GM23248 (cell line): ENCODE measurements at regions not wholly inside any gene's neighbourhood (a gene's known extent, or its start where the extent isn't known, plus 50 kb on each side); places are given as distances from the start of the nearest gene placed in this dataset.
A peak's percentile ranks its signal among the peaks of the same experiment; 100 is the strongest.
"Not testable (repeated sequence)": the region's sequence is repeated elsewhere in the genome, so short reads cannot be mapped to it uniquely, and the experiment has no call there.

Source experiments
- DNase-seq: peaks from one replicate; pipeline ENCODE4 v3.0.0-alpha.2; 2015
- H2AFZ ChIP-seq: fragments of 200-600 bp; sonication (generic); 2 replicates; pipeline ENCODE4 v1.6.1; 2016; ENCODE audit warnings: antibody characterized with exemption
- H3F3A ChIP-seq: fragments of 200-600 bp; sonication (generic); 2 replicates; pipeline ENCODE4 v1.6.1; 2016; ENCODE audit warnings: mild to moderate bottlenecking, antibody characterized with exemption, mixed run types; ENCODE audit not compliant: insufficient read depth
- H3K27ac ChIP-seq: fragments of 200-600 bp; sonication (generic); 2 replicates; pipeline ENCODE4 v1.5.1; 2016; ENCODE audit warnings: mild to moderate bottlenecking
- H3K27me3 ChIP-seq: fragments of 200-600 bp; sonication (generic); replicated peaks from 2 replicates; pipeline ENCODE4 v1.6.1; 2016; ENCODE audit warnings: mild to moderate bottlenecking; ENCODE audit not compliant: insufficient read depth
- H3K36me3 ChIP-seq: fragments of 200-600 bp; sonication (generic); 2 replicates; pipeline ENCODE4 v1.6.1; 2016; ENCODE audit warnings: low read depth, mild to moderate bottlenecking
- H3K4me1 ChIP-seq: fragments of 200-600 bp; sonication (generic); 2 replicates; pipeline ENCODE4 v1.6.1; 2016; ENCODE audit warnings: mild to moderate bottlenecking; ENCODE audit not compliant: insufficient read depth
- H3K4me2 ChIP-seq: fragments of 200-600 bp; sonication (generic); one replicate; pipeline ENCODE4 v1.6.1; 2016; ENCODE audit warnings: mild to moderate bottlenecking; ENCODE audit not compliant: unreplicated experiment
- H3K4me3 ChIP-seq: fragments of 200-600 bp; sonication (generic); 2 replicates; pipeline ENCODE4 v1.5.1; 2016; ENCODE audit warnings: mild to moderate bottlenecking
- H3K79me2 ChIP-seq: fragments of 200-600 bp; sonication (generic); 2 replicates; pipeline ENCODE4 v1.6.1; 2016; ENCODE audit warnings: mild to moderate bottlenecking; ENCODE audit not compliant: insufficient read depth
- H3K9ac ChIP-seq: fragments of 200-600 bp; sonication (generic); 2 replicates; pipeline ENCODE4 v1.6.1; 2016; ENCODE audit warnings: mild to moderate bottlenecking
- H3K9me2 ChIP-seq: fragments of 200-600 bp; sonication (generic); 2 replicates; pipeline ENCODE4 v1.6.1; 2016; ENCODE audit warnings: mixed run types, mild to moderate bottlenecking, moderate library complexity; ENCODE audit not compliant: insufficient read depth
- H3K9me3 ChIP-seq: fragments of 200-600 bp; sonication (generic); one replicate; pipeline ENCODE4 v1.6.1; 2017; ENCODE audit warnings: low read depth
- H4K20me1 ChIP-seq: fragments of 200-600 bp; sonication (generic); 2 replicates; pipeline ENCODE4 v1.6.0; 2016; ENCODE audit not compliant: insufficient read depth
- EZH2 ChIP-seq: fragments of 200-600 bp; sonication (generic); IDR thresholded peaks from 2 replicates; pipeline ENCODE4 v1.6.1; 2018; ENCODE audit warnings: antibody characterized with exemption, mild to moderate bottlenecking; ENCODE audit not compliant: insufficient read depth, poor library complexity, severe bottlenecking
- EZH2phosphoT487 ChIP-seq: fragments of 200-600 bp; sonication (generic); IDR thresholded peaks from 2 replicates; pipeline ENCODE4 v1.6.1; 2018; ENCODE audit warnings: antibody characterized with exemption, moderate library complexity, mild to moderate bottlenecking, low read depth; ENCODE audit not compliant: insufficient read depth
- WGBS, 2 experiments: methylation state at CpG; one replicate each; pipeline ENCODE4 v1.1.6; 2015 to 2017; ENCODE audit warnings: low lambda C conversion rate in 2 of 2, low coverage in 1 of 2; ENCODE audit errors: missing lambda C conversion rate in 2 of 2; 5-methylcytosine and 5-hydroxymethylcytosine counted together
- in situ Hi-C: fragments of 300-500 bp; cut with MboI; formaldehyde crosslinking; loops from 2 replicates; pipeline ENCODE4 v1.15.0; 2020

DNA sequence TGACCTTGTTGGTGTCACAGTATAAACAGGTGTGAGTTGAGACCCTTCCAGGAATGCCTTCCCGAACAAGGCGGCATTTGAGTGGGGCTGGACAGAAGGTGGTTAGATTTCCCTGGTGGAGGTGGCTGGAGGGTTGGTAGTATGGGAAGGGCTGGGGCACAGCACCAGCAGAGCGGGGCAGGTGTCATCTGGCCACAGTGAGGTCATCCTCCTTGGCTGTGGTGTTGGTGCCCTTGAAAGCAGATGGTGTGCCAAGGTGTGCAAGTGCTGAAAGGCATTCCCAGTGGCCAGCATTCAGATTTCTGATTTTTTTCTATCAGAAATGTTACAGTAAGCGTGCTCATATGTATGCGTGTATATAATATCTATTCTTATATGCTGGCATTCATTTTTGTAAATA is 126.6 kb downstream of the LAT start:
- Histone ChIP-seq H3K4me2 (no peak overlapping the region), H3K9ac (no peak overlapping the region), H3K27ac (no peak overlapping the region), H3F3A (peaks cover 10% of the 10 kb centered on the region; the same call in 1 of the 2 replicates), H3K4me3 (no peak overlapping the region), H3K36me3 (no peaks in the 10 kb centered on the region), H3K4me1 (no peaks in the 10 kb centered on the region; the same call in 1 of the 2 replicates), H3K27me3 (no peaks in the 10 kb centered on the region), H2AFZ (no peak overlapping the region), H3K9me2 (no peaks in the 10 kb centered on the region), H4K20me1 (no peaks in the 10 kb centered on the region), H3K9me3 (no peaks in the 10 kb centered on the region), H3K79me2 (no peaks in the 10 kb centered on the region)
- in situ Hi-C loops = no loop called here
- WGBS, 2 experiments = 96 to 98% methylated on average over 5 of the region's 5 CpGs
- no peak for TF ChIP-seq EZH2
- TF ChIP-seq EZH2phosphoT487 = no peak
- no peak for DNase-seq

DNA sequence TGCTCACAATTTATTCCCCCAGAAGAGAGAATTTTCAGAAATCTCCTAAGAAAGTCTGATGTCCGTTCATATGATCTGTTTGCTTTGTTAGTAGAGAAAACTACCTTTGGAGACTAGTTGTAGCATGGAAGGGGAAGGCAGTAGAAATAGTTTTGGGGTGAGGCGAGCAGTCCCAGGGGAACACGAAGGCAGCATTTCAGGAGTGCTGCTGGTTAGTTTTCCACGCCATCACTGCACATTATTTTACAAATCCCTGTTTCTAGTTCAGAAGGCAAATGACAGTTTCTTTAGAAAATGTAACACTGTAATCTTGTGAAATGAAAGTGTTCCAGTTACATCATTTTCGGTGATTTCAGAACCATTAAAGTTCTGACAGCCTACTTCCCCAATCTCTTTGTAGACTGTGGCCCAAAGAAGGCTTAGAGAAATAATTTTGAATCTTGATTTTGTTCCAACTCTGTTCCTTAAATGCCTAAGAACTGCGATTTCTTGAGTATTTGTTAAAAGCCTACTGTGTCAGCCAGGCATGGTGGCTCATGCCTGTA is 123.8 kb downstream of the LAT start:
- in situ Hi-C loops, H3K9me2 ChIP-seq, H3K4me1 ChIP-seq, H3F3A ChIP-seq, H3K9me3 ChIP-seq, H3K79me2 ChIP-seq, H3K27me3 ChIP-seq, H4K20me1 ChIP-seq, H3K36me3 ChIP-seq: not testable (repeated sequence)
- WGBS, 2 experiments = 29% methylated on average over 5 to 6 of the region's 6 CpGs
- H3K4me3 ChIP-seq = 0 out of 2 replicates have a peak overlapping the region, but pooled peaks have one; percentile 20
- H3K9ac ChIP-seq = peak overlapping the region; percentile 54
- peak overlapping the region; percentile 68 for H2AFZ ChIP-seq
- peak overlapping the region; percentile 46 for H3K4me2 ChIP-seq
- H3K27ac ChIP-seq = peak overlapping the region; percentile 62
- peak; percentile 32 for DNase-seq

DNA sequence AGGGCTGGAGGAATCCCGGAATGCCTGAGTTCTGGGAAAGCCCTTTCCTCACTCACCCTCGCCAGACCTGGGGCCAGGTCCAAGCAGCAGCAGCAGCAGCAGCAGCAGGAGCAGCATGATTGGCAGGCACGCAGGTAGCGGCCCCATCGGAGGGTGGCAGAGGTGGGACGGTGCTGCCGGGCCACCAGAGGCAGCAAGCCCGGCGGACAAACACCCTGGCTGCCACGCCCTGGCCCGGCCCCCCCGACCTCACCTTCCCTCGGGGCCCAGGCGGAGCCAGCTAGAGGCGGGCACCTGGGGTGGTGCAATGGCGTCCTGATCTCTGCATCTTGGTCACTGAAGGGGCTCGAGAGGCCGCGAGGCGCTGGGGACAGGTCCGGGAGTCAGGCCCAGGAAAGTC is 122.4 kb downstream of the LAT start:
- DNase-seq = no peak
- Histone ChIP-seq H3K9ac (no peak overlapping the region), H3K4me2 (no peak overlapping the region), H3K36me3 (no peaks in the 10 kb centered on the region), H3K9me2 (no peaks in the 10 kb centered on the region), H3K4me3 (no peak overlapping the region), H2AFZ (no peak overlapping the region), H3K27me3 (no peaks in the 10 kb centered on the region), H4K20me1 (no peaks in the 10 kb centered on the region), H3K79me2 (no peaks in the 10 kb centered on the region), H3K9me3 (no peaks in the 10 kb centered on the region), H3F3A (peaks cover 10% of the 10 kb centered on the region; the same call in 1 of the 2 replicates), H3K4me1 (no peaks in the 10 kb centered on the region), H3K27ac (no peak overlapping the region)
- in situ Hi-C loops = no loop called here
- WGBS, 2 experiments = 73 to 79% methylated on average over 18 to 21 of the region's 21 CpGs
- no peak for TF ChIP-seq EZH2phosphoT487
- no peak for TF ChIP-seq EZH2

DNA sequence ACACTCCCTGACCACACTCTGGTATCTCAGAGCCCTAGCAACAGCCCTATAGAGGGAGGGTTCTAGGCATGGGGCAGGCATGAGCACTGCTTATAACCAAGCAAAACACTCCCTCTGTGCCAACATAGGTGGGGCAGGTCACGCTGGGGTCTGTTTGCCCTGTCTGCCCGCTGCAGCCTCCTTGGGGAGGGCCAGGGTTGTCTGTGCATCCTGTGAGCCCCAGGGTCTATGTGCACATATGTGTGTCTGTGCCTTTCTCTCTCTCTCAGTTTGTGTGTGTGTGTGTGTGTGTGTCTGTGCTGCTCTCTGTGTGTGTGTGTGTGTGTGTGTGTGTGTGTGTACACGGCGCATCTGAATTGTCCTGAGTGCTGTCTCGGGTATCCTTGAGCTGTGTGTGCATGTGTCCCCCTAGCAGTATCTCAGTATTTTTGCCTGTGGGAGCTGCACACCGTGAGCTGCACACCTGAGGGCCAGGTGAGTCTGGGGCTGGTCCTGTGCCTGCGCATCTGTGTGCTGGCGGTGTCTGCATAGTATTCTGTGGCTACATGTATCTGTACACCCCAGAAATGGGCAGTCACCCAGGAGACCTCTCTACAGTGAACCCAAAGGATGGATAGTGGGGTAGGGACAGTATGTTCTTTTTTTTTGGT is 121.5 kb downstream of the LAT start:
- H3K27me3 ChIP-seq, H2AFZ ChIP-seq, H3K4me1 ChIP-seq, in situ Hi-C loops, DNase-seq, H3F3A ChIP-seq, H3K36me3 ChIP-seq, H3K9me3 ChIP-seq, H3K4me2 ChIP-seq, H3K79me2 ChIP-seq, H4K20me1 ChIP-seq, H3K9me2 ChIP-seq, H3K4me3 ChIP-seq, H3K9ac ChIP-seq, H3K27ac ChIP-seq: not testable (repeated sequence)
- 73 to 82% methylated on average over 3 to 7 of the region's 8 CpGs for WGBS, 2 experiments

DNA sequence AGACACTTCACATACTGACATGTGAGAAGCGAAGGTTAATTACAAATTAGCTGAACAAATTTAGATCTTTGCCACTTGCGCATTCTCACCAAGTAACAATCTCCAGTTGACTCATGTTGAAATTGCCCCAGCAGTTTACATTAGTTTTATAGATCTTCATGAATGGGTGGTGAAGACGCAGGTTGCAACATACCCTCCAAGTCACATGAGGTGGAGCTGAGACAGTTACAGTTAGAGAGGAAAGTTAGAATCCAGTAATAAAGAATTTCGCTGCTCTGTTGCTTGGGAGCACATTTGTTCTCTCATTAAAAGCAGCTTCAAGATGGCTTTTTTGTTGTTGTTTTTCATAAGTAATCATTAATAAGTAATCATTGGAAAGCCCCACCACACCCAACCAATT is 119.7 kb downstream of the LAT start:
- H3K79me2 ChIP-seq, H3K4me3 ChIP-seq, H3K4me1 ChIP-seq, H3K27me3 ChIP-seq, in situ Hi-C loops, H2AFZ ChIP-seq, H3F3A ChIP-seq, DNase-seq, H3K9me2 ChIP-seq, H3K36me3 ChIP-seq, H3K27ac ChIP-seq, H3K9me3 ChIP-seq, H3K4me2 ChIP-seq, H3K9ac ChIP-seq, H4K20me1 ChIP-seq: not testable (repeated sequence)
- 82 to 91% methylated on average over 2 to 3 of the region's 4 CpGs for WGBS, 2 experiments

DNA sequence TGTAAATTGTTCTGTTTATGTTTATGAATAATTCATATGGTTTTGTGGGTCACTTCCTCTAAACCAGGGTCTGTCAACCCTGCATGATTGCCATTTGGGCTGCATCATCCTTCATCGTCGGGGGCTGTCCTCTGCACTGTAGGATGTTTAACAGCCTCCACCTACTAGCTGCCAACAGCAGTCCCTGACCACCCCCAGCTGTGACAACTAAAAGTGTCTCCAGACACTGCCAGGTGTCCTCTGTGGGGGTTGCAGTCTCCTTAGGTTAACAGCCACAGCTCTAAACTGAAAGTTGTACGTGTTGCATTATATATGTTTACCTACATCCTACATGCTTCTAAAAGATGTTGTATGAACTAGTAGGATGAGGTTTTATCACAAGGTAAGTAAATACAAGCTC is 113.1 kb downstream of the LAT start:
- H4K20me1 ChIP-seq, H3K9me3 ChIP-seq, H2AFZ ChIP-seq, H3K27ac ChIP-seq, H3K4me3 ChIP-seq, H3K4me2 ChIP-seq, H3K79me2 ChIP-seq, H3K27me3 ChIP-seq, H3F3A ChIP-seq, H3K9ac ChIP-seq, H3K9me2 ChIP-seq, in situ Hi-C loops, DNase-seq, H3K36me3 ChIP-seq, H3K4me1 ChIP-seq: not testable (repeated sequence)
- WGBS, 2 experiments = 90 to 100% methylated on average over 1 of the region's 3 CpGs

DNA sequence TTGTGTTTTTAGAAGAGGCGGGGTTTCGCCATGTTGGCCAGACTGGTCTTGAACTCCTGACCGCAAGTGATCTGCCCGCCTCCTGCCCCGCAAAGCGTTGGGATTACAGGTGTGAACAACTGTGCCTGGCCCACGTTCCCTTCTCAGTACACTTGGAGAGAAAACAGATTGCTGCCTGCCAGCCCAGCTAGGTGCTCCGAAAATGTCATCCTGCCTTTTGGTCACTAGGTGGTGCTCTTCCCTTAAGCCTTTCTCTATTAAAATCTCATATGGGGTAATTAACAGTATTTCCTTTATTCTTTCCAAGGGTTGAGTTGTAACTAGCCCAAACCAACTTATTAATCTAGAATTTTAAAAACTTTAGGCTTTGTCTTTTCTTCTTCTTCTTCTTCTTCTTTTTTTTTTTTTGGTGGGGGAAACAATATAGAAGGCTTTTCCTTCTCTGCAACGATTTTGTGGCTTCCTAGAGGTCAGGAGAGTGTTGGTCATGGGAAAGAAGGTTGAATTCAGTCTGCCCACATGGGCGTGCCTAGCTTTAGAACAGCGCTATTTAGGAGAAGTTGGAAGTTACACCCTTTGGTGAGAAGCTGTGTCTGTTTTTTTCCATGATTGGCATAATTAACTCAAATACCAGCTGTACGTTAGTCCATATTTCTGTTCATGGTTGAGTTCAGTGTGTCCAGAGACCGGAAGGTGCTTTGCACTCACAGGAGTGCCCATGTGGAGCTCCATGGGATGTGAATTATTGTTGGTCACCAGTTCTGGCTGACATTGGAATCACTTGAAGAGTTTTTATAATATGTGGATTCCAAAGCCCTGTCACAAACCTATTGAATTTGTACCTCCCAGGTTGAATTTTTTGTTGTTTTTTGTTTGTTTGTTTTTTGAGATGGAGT is 110.1 kb downstream of the LAT start:
- H2AFZ ChIP-seq, H3K79me2 ChIP-seq, in situ Hi-C loops, H3K4me2 ChIP-seq, DNase-seq, H3K27ac ChIP-seq, H3K4me1 ChIP-seq, H3K9me2 ChIP-seq, H3K9me3 ChIP-seq, H3K9ac ChIP-seq, H4K20me1 ChIP-seq, H3F3A ChIP-seq, H3K36me3 ChIP-seq, H3K27me3 ChIP-seq, H3K4me3 ChIP-seq: not testable (repeated sequence)
- 28 to 31% methylated on average over 10 of the region's 13 CpGs for WGBS, 2 experiments
